H9 (cell line): ENCODE measurements at regions not wholly inside any gene's neighbourhood (a gene's known extent, or its start where the extent isn't known, plus 50 kb on each side); places are given as distances from the start of the nearest gene placed in this dataset.

Experiments
- DNase-seq: peaks from one replicate; pipeline ENCODE4 v3.0.0-alpha.2; 2017
- H2AFZ ChIP-seq: one replicate; pipeline ENCODE4 v1.6.1; 2013; ENCODE audit warnings: mild to moderate bottlenecking, low read length, control low read depth, moderate library complexity
- H2AK5ac ChIP-seq: 2 replicates; pipeline ENCODE4 v1.6.1; 2013; ENCODE audit warnings: low read length, control low read depth, mixed read lengths; ENCODE audit not compliant: insufficient read length
- H2BK120ac ChIP-seq: one replicate; pipeline ENCODE4 v1.6.1; 2013; ENCODE audit warnings: low read depth, mild to moderate bottlenecking, low read length, control low read depth, inconsistent platforms; ENCODE audit not compliant: poor library complexity, severe bottlenecking
- H2BK12ac ChIP-seq: 2 replicates; pipeline ENCODE4 v1.6.1; 2013; ENCODE audit warnings: low read length, control low read depth, mixed read lengths, low read depth; ENCODE audit not compliant: insufficient read length
- H2BK15ac ChIP-seq: 2 replicates; pipeline ENCODE4 v1.6.1; 2013; ENCODE audit warnings: low read depth, low read length, control low read depth
- H2BK20ac ChIP-seq: one replicate; pipeline ENCODE4 v1.6.1; 2013; ENCODE audit warnings: low read depth, mild to moderate bottlenecking, low read length, control low read depth, inconsistent platforms; ENCODE audit not compliant: poor library complexity, severe bottlenecking
- H2BK5ac ChIP-seq: 2 replicates; pipeline ENCODE4 v1.6.1; 2013; ENCODE audit warnings: low read length, control low read depth, mixed read lengths; ENCODE audit not compliant: insufficient read length
- H3K14ac ChIP-seq: 2 replicates; pipeline ENCODE4 v1.6.1; 2013; ENCODE audit warnings: low read length, control low read depth; ENCODE audit not compliant: insufficient read depth
- H3K18ac ChIP-seq: 2 replicates; pipeline ENCODE4 v1.6.1; 2013; ENCODE audit warnings: low read depth, mild to moderate bottlenecking, mixed read lengths, low read length, control low read depth; ENCODE audit not compliant: insufficient read length
- H3K23ac ChIP-seq: 2 replicates; pipeline ENCODE4 v1.6.1; 2013; ENCODE audit warnings: low read length, control low read depth, mixed read lengths, low read depth; ENCODE audit not compliant: insufficient read length
- H3K23me2 ChIP-seq: 2 replicates; pipeline ENCODE4 v1.6.1; 2013; ENCODE audit warnings: low read depth, mild to moderate bottlenecking, mixed read lengths, low read length, control low read depth; ENCODE audit not compliant: insufficient read length, poor library complexity, severe bottlenecking
- H3K27ac ChIP-seq: 2 replicates; pipeline ENCODE4 v1.5.1; 2013; ENCODE audit warnings: low read length, control low read depth, mixed read lengths, low read depth; ENCODE audit not compliant: insufficient read length
- H3K27me3 ChIP-seq: 2 replicates; pipeline ENCODE4 v1.6.1; 2013; ENCODE audit warnings: low read length, control low read depth, inconsistent platforms; ENCODE audit not compliant: insufficient read depth
- H3K4ac ChIP-seq: 2 replicates; pipeline ENCODE4 v1.6.1; 2013; ENCODE audit warnings: low read depth, mild to moderate bottlenecking, control low read depth, inconsistent platforms, low read length, moderate library complexity
- H3K4me1 ChIP-seq: 2 replicates; pipeline ENCODE4 v1.6.1; 2013; ENCODE audit warnings: low read length, control low read depth, inconsistent platforms; ENCODE audit not compliant: insufficient read depth
- H3K4me2 ChIP-seq: 2 replicates; pipeline ENCODE4 v1.6.1; 2013; ENCODE audit warnings: low read length, control low read depth, mixed read lengths; ENCODE audit not compliant: insufficient read length, insufficient read depth
- H3K56ac ChIP-seq: 2 replicates; pipeline ENCODE4 v1.6.1; 2013; ENCODE audit warnings: low read depth, mild to moderate bottlenecking, mixed read lengths, low read length, control low read depth; ENCODE audit not compliant: insufficient read length
- H3K79me1 ChIP-seq: 2 replicates; pipeline ENCODE4 v1.6.1; 2013; ENCODE audit warnings: low read depth, mild to moderate bottlenecking, moderate library complexity, low read length, control low read depth, inconsistent platforms; ENCODE audit not compliant: insufficient read depth, poor library complexity, severe bottlenecking
- H3K79me2 ChIP-seq: 2 replicates; pipeline ENCODE4 v1.6.1; 2013; ENCODE audit warnings: low read length, control low read depth, inconsistent platforms; ENCODE audit not compliant: insufficient read depth
- H3K9ac ChIP-seq: 2 replicates; pipeline ENCODE4 v1.6.1; 2013; ENCODE audit warnings: low read length, control low read depth, mixed read lengths; ENCODE audit not compliant: insufficient read length; ENCODE audit errors: extremely low read depth
- H3K9me3 ChIP-seq: one replicate; pipeline ENCODE4 v1.6.1; 2013; ENCODE audit warnings: low read depth, low read length, inconsistent platforms; ENCODE audit not compliant: control insufficient read depth
- H3T11ph ChIP-seq: one replicate; pipeline ENCODE4 v1.6.1; 2013; ENCODE audit warnings: mild to moderate bottlenecking, low read length, control low read depth, inconsistent platforms
- H4K20me1 ChIP-seq: one replicate; pipeline ENCODE4 v1.6.1; 2013; ENCODE audit not compliant: control insufficient read depth, insufficient read length, insufficient read depth
- H4K5ac ChIP-seq: 2 replicates; pipeline ENCODE4 v1.6.1; 2013; ENCODE audit warnings: low read depth, mild to moderate bottlenecking, mixed read lengths, low read length, control low read depth; ENCODE audit not compliant: insufficient read length
- H4K8ac ChIP-seq: replicated peaks from 2 replicates; pipeline ENCODE4 v1.6.1; 2013; ENCODE audit warnings: low read length, control low read depth, mixed read lengths, low read depth; ENCODE audit not compliant: insufficient read length
- H4K91ac ChIP-seq: 2 replicates; pipeline ENCODE4 v1.6.1; 2013; ENCODE audit warnings: low read depth, mild to moderate bottlenecking, moderate library complexity, mixed read lengths, low read length, control low read depth; ENCODE audit not compliant: insufficient read length
- H3K27ac Mint-ChIP-seq, 3 experiments: 2 replicates in 2 of 3; 3 replicates in 1 of 3; pipeline ENCODE4 v1.8.0; 2020 to 2021; ENCODE audit warnings: mixed read lengths in 3 of 3, mild to moderate bottlenecking in 1 of 3, moderate library complexity in 1 of 3
- H3K27me3 Mint-ChIP-seq: 2 replicates; pipeline ENCODE4 v1.8.0; 2021; ENCODE audit warnings: low read depth, mild to moderate bottlenecking, moderate library complexity, mixed read lengths
- H3K36me3 Mint-ChIP-seq, 3 experiments: 2 replicates in 2 of 3; 3 replicates in 1 of 3; pipeline ENCODE4 v1.8.0; 2020 to 2021; ENCODE audit warnings: low read depth in 3 of 3, mixed read lengths in 3 of 3; ENCODE audit not compliant: insufficient read depth in 1 of 3
- H3K4me1 Mint-ChIP-seq, 2 experiments: 2 replicates each; pipeline ENCODE4 v1.8.0; 2020; ENCODE audit warnings: mixed read lengths in 2 of 2
- H3K4me3 Mint-ChIP-seq, 2 experiments: 2 replicates in 1 of 2; 3 replicates in 1 of 2; pipeline ENCODE4 v1.8.0; 2020 to 2021; ENCODE audit warnings: mild to moderate bottlenecking in 2 of 2, mixed read lengths in 2 of 2, moderate library complexity in 1 of 2
- H3K9me3 Mint-ChIP-seq, 2 experiments: 2 replicates in 1 of 2; 3 replicates in 1 of 2; pipeline ENCODE4 v1.8.0; 2020; ENCODE audit warnings: mild to moderate bottlenecking in 2 of 2, mixed read lengths in 2 of 2, moderate library complexity in 1 of 2
- CTCF ChIP-seq: fragments of 200-600 bp; sonication (generic); conservative IDR thresholded peaks from 3 replicates; pipeline ENCODE4 v1.8.0; 2021; ENCODE audit warnings: antibody characterized with exemption, mild to moderate bottlenecking

- Histone ChIP-seq H3K4me2 (no peak overlapping the region), H2AFZ (no peak overlapping the region), H3K27me3 (no peaks in the 10 kb centered on the region), H4K5ac (no peak overlapping the region), H2AK5ac (no peak overlapping the region), H3K79me2 (no peaks in the 10 kb centered on the region), H3K79me1 (no peaks in the 10 kb centered on the region), H3K56ac (no peak overlapping the region), H3K14ac (no peak overlapping the region), H4K8ac (no peak overlapping the region), H2BK20ac (no peak overlapping the region), H2BK15ac (no peak overlapping the region), H3K9me3 (no peaks in the 10 kb centered on the region), H3K9ac (no peak overlapping the region), H3K18ac (no peak overlapping the region), H3K23ac (no peak overlapping the region), H3K23me2 (no peaks in the 10 kb centered on the region), H3T11ph (no peak overlapping the region), H2BK5ac (no peak overlapping the region), H3K4ac (no peak overlapping the region), H4K91ac (no peak overlapping the region), H2BK12ac (no peak overlapping the region), H3K27ac (no peak overlapping the region), H4K20me1 (no peaks in the 10 kb centered on the region), H3K4me1 (no peaks in the 10 kb centered on the region), H2BK120ac (no peak overlapping the region)
- H3K36me3 Mint-ChIP-seq: no peaks in the 10 kb centered on the region
- no peak for TF ChIP-seq CTCF
- no peaks in the 10 kb centered on the region for H3K4me1 Mint-ChIP-seq
- H3K9me3 Mint-ChIP-seq: no peaks in the 10 kb centered on the region
- DNase-seq: no peak
- no peak overlapping the region for H3K4me3 Mint-ChIP-seq
- no peak overlapping the region for H3K27ac Mint-ChIP-seq
- no peaks in the 10 kb centered on the region for H3K27me3 Mint-ChIP-seq
These were observed 141.7 kb downstream of the SLITRK1 start for GRCh38 chr13:83740622-83741021.
